ENCODE measurements at regions not wholly inside any gene's neighbourhood (a gene's known extent, or its start where the extent isn't known, plus 50 kb on each side); places are given as distances from the start of the nearest gene placed in this dataset.

DNA sequence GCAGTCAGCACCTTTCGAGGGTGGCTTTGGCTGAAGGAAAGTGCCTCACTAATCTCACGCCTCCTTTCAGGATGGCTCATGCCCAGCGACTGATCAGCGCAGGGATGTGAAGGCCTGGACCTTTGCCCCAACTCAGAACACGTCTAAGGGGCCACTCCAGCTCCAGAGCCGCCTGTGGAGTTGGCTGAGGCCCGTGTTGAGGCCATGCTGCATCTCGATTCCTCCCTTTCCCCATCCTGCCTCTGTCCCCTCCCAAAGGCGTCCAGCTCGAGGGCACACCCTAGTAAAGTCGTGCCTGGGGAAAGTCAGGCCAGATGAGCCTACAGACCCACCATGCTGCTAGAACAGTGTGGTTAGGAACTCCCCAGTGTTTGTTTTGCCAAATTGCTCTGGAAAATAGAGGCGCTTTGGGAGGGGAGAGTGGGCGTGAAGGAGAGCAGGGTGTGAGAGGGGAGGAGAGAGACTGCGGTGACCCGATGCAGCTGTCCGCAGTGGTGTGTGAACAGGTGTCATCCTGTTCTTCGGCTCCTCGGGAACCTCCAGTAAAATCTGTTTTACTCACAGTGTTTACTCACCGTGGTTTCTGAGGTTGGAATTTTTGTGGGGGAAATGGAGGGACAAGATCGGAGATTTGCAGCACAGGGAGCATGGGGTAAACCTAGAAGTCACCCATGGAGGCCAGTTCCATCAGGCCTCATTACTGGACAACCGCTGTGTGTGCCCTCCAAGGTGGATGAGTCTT lies 85.0 kb upstream of the PMEPA1 start:
- DNase-seq: no peak

DNA sequence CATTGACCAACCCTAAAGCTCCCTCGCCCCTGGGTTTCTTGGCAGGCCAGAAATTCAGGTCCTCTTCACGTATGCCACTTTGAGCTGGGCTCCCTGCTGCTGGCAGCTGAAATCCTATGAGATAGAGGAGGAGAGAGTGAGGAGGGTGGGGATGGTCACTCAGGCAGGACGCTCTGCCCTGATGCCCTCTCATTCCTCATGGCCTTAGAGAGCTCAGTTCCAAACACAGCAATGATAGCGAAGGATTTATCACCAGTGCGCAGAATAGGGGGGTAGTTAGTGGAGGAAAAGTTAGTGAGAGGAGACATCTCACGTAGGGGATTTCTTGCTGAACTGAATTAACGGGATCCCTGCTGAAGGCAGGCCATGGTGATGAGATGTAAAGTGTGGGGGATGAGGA lies 84.2 kb upstream of the PMEPA1 start:
- no peak for DNase-seq

GRCh38 chr20:57793421-57793820 lies 83.6 kb upstream of the PMEPA1 start:
- DNase-seq: no peak

DNA sequence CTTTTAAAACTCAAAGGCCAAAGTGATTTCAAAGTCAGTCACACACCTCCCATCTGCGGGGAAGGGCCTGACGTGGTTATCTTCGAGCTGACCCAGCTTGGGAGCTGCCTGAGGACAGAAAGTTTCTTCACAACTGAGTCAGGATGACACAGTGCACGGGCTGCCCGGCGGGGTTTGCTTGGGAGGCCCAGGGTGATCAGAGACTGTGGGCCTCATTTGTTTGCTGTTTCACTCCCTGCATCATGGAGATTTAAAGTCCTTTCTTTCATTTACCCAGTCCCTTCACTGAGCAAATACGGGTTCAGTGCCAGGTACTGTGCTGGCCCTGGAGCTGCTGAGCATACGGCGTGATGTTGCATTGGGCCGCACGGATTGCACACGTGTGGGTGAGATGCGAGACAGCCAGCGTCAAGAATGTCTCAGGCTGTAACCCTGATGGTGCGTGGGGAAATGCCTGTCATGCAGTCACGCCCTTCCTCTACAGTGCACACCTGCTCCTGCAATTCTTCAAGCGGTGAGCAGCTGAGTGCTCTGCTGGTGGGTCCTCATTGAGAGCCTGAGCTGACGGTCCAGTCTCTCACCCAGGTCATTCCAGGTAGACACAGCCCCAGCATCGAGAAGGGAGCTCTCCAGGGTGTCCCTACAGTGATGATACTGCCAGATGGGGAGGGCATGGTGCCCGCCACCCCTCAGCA lies 82.7 kb upstream of the PMEPA1 start:
- DNase-seq: no peak

- DNase-seq: no peak
Measured at GRCh38 chr20:57791966-57792365, 82.2 kb upstream of the PMEPA1 start.

- no peak for DNase-seq
Measured at GRCh38 chr20:57791178-57791962, 81.6 kb upstream of the PMEPA1 start.

GRCh38 chr20:57790176-57790575 lies 80.4 kb upstream of the PMEPA1 start:
- DNase-seq: no peak

DNA sequence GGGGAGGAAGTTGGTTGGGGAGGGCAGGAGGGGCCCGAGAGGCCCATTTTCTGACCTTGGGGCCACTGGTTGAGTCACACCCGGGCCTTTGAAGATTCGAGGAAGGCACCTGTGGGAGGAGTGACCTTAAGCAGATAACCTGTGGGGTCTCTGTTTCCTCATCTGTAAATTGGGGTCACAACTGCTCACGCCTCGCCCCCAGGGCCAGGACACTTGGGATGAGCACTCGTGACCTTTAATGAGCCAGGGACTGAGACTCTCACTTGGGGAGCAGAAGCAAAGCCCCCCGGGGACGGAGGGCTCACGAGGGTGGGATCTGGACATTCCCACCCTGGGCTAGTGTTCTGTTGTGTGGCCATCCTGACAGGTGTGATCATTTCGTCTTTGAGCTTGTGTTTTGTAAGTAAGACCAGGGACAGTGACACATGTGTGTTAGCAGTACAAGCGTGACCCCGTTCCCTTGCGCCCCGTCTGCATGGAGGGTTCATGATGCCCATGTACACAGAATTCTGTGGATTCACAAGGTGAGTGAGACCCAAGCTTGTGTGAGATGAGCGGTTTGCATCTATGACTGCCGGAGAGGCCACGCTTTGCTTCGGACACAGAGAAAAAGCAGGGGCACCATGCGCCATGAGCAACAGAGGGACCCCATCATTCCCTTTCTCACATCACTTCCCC lies 79.3 kb upstream of the PMEPA1 start:
- no peak for DNase-seq

DNA sequence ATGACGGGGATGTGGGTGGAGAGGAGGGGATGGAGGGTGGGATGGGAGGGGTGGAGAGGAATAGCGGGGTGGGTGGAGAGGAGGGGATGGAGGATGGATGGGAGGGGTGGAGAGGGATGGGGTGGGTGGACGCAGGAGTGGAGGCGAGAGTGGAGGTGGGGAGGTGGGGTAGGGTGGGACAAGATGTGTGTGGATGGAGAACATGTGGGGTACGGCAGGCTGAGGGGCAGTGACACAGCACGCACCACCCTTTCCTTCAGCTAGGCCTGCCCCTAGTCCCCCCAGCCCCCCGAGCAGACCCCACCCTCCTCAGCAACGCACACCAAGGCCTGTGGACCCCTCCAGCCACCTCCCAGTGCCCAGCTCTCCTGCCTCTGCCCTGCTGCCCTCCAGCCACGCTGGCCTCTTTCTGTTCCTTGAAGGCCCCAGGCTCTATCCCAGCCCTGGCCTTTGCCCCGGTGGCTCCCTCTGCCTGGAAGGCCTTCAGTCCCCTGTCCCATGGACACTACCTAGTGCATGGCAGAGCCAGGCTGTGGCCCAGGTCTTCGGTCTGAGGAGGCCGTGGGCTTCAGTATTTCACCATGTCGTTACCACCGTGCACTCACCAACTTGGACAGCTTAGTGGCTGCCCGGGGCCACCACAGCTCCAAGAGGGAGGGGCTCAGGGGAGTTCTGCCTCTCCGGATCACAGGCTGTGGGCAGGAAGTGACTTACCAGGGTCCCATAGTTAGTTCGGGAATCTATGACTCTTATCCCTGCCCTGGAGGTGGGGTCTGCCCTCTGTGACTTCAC lies 78.4 kb upstream of the PMEPA1 start:
- DNase-seq: no peak

DNA sequence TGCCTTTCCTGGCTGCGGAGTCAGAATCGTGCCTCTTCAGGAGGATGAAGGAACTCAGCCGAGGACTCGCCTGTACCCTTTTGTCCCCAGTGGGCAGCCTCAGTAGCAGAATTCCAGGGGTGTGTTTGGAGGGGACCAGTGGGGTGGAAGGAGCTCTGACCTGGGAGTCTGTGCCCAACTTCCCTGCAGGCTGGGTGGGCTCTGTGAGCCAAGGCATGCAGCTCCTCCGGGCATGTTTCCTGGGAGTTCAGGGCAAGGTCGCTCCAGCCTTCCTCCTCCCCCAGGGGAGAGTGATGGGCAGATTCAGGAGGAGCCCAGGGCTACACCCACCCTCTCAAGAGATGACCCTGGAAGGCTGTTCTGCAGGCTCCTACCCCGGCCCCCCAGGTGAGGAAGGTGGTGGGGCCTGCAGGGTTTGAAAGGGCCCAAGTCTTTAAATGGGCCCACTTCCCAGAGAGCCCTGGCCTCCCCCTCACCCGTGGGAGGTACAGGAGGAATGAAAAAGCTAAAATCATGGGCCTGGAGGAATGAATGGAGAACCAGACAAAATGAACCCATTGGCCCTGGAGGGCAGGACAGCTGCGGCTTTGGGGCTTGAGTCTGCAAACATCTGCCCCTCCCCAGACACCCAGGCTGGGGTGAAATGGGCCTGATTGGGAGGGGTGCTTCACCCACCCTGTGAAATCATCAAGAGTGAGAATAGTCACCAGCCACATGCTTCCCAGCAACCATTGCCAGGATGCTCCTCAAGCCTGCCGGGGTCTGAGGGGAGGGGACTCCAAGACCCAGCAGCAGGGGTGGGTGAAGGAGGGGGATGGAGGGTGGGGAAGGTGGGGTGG lies 77.6 kb upstream of the PMEPA1 start:
- DNase-seq: no peak

GRCh38 chr20:57786304-57786932 lies 76.6 kb upstream of the PMEPA1 start:
- DNase-seq: no peak

DNA sequence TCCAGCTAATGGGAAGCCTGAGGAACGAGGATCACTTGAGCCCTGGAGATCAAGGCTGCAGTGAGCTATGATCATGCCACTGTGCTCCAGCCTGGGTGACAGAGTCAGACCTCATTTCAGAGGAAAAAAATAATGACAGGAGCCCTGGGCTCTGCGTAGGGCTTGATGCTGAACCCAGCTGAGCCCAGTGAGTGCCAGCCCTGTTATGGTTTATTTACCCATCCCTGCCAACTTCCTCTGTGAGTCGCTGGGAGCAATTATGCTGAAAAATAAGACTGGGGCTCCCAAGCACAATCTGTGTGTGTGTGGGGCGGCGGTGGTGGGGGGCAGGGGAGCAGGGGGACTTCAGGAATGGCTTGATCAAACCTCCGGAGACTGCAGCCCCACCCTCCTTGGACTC lies 75.9 kb upstream of the PMEPA1 start:
- DNase-seq: no peak

GRCh38 chr20:57785061-57785460 lies 75.2 kb upstream of the PMEPA1 start:
- no peak for DNase-seq

DNA sequence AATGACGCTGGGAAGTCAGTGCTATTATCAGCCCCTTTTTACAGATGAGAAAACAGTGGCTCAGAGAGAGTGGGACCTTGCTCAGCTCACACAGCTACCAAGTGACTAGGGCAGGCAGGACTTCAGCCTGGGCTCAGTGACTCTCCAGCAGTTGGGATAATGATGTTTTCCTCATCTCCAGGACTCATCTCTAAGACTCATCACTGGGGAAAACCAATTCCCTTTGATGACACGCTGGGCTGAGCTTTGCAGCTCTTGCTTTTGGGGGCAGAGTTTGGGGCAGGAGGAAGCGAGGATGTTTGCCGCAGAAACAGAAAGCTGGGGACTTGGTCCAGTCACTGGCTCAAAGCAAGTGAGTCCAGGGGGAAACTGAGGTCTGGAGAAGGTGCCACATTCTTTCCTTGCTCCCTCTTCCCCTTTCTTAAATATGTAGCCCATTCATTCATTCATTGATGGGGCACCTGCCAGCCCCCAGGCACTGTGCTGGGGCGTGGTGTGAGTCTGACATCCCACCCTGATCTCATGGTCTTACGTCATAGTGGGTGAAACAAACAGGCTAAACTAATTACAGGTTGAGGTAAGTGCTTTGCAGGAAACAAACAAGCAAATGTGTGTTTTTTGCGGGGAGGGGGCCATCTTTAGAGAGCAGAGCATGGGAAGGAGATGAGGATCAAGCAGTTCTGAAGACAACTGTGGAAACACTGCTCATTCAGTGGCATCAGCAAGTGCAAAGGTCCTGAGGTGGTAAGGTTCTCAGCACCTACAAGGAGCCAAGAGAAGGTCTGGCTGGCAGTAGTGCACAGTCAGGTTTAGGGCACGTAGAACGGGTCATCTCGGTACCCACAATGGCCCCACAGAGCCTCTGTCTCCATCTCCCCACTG lies 74.4 kb upstream of the PMEPA1 start:
- DNase-seq: no peak

- DNase-seq: no peak
Measured at GRCh38 chr20:57783196-57783595, 73.4 kb upstream of the PMEPA1 start.

GRCh38 chr20:57782631-57783041 lies 72.8 kb upstream of the PMEPA1 start:
- no peak for DNase-seq

DNA sequence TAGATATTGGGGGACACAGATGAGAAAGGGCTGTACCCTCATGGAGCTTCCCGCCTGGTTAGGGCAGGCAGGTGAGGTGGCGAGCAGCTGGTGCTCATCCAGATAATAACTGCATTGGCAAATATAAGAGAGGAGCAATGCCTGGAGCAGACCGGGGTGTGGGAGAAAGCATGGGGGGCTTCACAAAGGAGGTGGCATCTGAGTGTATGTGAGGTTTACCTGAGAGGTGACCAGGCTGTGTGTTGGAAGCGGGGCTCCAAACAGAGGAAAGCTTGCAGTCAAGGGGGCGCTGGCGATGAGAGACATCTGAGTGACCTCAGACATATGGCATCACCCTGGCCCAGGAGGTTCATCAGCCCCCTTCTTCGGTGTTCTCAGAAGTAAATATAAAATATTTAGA lies 72.1 kb upstream of the PMEPA1 start:
- DNase-seq: no peak

GRCh38 chr20:57780906-57781305 lies 71.1 kb upstream of the PMEPA1 start:
- DNase-seq: no peak

DNA sequence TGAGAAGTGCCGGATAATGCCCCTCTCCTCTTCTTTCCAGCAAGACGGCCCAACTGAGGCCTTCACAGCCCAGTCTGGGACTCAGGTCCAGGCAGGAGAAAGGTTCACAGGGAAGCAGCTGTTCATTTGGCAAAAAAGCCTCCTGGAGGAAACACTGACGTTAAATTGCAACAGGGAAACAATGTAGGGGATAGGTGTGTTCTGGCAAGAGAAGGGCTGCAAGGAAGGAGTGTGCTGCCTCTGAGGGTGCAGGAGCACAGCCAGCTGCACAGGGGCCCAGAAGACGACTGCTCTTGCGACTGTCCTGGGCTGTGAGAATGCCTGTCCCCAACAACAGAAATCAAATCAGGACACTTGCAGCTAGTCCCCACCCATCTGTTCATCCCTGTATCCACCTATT lies 70.6 kb upstream of the PMEPA1 start:
- no peak for DNase-seq

DNA sequence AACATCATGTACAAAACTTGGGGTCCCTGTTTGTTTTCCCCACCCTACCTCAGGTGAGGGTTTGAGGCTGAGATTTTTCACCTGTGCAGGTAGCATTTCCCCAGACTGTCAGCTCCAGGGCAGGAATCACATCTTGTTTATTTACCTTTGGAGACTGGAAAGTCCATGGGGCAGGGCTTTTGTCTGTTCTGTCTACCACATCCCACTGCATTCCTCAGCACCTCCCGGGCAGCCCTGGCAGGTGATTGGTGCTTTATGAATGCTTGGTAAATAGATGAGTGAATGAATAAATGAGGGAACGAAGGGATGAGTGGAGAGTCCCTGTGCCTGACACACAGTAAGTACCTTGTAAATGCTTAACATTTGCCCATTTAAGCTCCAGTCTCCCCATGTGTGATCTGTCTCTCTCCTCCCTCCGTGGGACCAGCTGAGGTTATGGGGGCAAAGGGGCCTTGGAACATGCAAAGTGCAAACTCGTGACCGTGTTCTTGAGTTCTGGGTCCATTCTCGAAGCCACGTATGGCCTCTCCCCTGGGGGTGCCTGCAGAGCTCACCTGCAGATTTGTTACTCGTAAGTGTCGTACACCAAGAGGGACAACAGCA lies 69.7 kb upstream of the PMEPA1 start:
- no peak for DNase-seq
